ENCODE measurements at regions not wholly inside any gene's neighbourhood (a gene's known extent, or its start where the extent isn't known, plus 50 kb on each side); places are given as distances from the start of the nearest gene placed in this dataset.

- H2BK120ac ChIP-seq (ENCODE audit: insufficient read depth, low read length, poor library complexity), result no peak overlapping the region
- H4K8ac ChIP-seq (ENCODE audit: low read depth, low read length), result no peak overlapping the region
- no peak for DNase-seq
- no CpG with 5 or more reads among the region's 2 CpGs for WGBS (ENCODE audit: extremely low coverage, insufficient coverage, insufficient read length)
- no peak overlapping the region for H3K18ac ChIP-seq (ENCODE audit: low read length)
- no peak overlapping the region for H3K4me2 ChIP-seq (ENCODE audit: low read length)
- H3K14ac ChIP-seq (ENCODE audit: low read length), result no peak overlapping the region
- H3K9ac ChIP-seq (ENCODE audit: low read length), result no peak overlapping the region
- no peaks in the 10 kb centered on the region for H3K79me2 ChIP-seq (ENCODE audit: control insufficient read depth, insufficient read depth, low read length, poor library complexity)
- H3K4me1 ChIP-seq (ENCODE audit: control insufficient read depth in 1 of 2, insufficient read depth in 2 of 2, low read length in 2 of 2), result no peaks in the 10 kb centered on the region
- H2AFZ ChIP-seq (ENCODE audit: insufficient read depth, low read length, poor library complexity), result no peak overlapping the region
- H3K4me3 ChIP-seq (ENCODE audit: low read depth, low read length), result no peak overlapping the region
- no peaks in the 10 kb centered on the region for H3K79me1 ChIP-seq (ENCODE audit: low read length)
- H4K12ac ChIP-seq (ENCODE audit: low read depth, low read length), result no peak overlapping the region
- H3K27ac ChIP-seq (ENCODE audit: low read depth, low read length), result no peak overlapping the region
- no peak overlapping the region for H3K23ac ChIP-seq (ENCODE audit: low read length)
- H3K4ac ChIP-seq (ENCODE audit: low read depth, low read length), result no peak overlapping the region
- no peak overlapping the region for H2BK5ac ChIP-seq (ENCODE audit: low read depth, low read length, poor library complexity)
- H2BK12ac ChIP-seq (ENCODE audit: low read length), result no peak overlapping the region
- no peaks in the 10 kb centered on the region for H3K9me3 ChIP-seq (ENCODE audit: insufficient read depth, low read depth, low read length)
- H3K27me3 ChIP-seq (ENCODE audit: insufficient read depth, low read length), result no peaks in the 10 kb centered on the region
- no peak overlapping the region for H2AK5ac ChIP-seq (ENCODE audit: low read length)
- H4K91ac ChIP-seq (ENCODE audit: low read depth, low read length), result no peak overlapping the region
- H3K36me3 ChIP-seq (ENCODE audit: control insufficient read depth in 1 of 2, insufficient read depth in 2 of 2, low read length in 2 of 2), result no peaks in the 10 kb centered on the region
These were observed 104.4 kb downstream of the MANEA start for GRCh38 chr6:95681736-95682135.

DNA sequence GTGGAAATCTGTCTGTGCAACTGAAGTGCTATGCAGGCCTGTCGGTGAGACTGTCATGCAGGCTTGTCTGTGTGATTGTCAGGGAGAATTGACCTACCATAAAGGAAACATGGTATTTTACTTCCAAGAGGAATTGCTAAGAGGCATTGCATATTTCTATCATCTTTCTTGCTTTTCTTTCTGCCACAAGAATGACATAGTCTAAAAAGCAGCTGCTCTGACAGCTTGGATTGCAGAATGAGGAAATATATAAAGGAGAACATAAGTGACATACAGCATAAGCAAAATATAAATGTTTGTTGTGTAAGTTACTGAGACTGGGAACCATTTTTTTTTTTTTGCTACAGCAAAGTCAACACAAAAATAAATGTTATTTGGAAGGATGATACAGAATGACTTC lies 105.1 kb downstream of the MANEA start:
- Histone ChIP-seq H2BK12ac (ENCODE audit: low read length) (no peak overlapping the region), H3K79me2 (ENCODE audit: control insufficient read depth, insufficient read depth, low read length, poor library complexity) (no peaks in the 10 kb centered on the region), H2AFZ (ENCODE audit: insufficient read depth, low read length, poor library complexity) (no peak overlapping the region), H3K9ac (ENCODE audit: low read length) (no peak overlapping the region), H4K91ac (ENCODE audit: low read depth, low read length) (no peak overlapping the region), H3K4me1 (ENCODE audit: control insufficient read depth in 1 of 2, insufficient read depth in 2 of 2, low read length in 2 of 2) (no peaks in the 10 kb centered on the region), H3K18ac (ENCODE audit: low read length) (no peak overlapping the region), H2BK120ac (ENCODE audit: insufficient read depth, low read length, poor library complexity) (no peak overlapping the region), H3K36me3 (ENCODE audit: control insufficient read depth in 1 of 2, insufficient read depth in 2 of 2, low read length in 2 of 2) (no peaks in the 10 kb centered on the region), H3K27ac (ENCODE audit: low read depth, low read length) (no peak overlapping the region), H3K23ac (ENCODE audit: low read length) (no peak overlapping the region), H4K8ac (ENCODE audit: low read depth, low read length) (no peak overlapping the region), H3K4ac (ENCODE audit: low read depth, low read length) (no peak overlapping the region), H3K9me3 (ENCODE audit: insufficient read depth, low read depth, low read length) (no peaks in the 10 kb centered on the region), H2AK5ac (ENCODE audit: low read length) (no peak overlapping the region), H3K27me3 (ENCODE audit: insufficient read depth, low read length) (no peaks in the 10 kb centered on the region), H3K4me2 (ENCODE audit: low read length) (no peak overlapping the region), H3K4me3 (ENCODE audit: low read depth, low read length) (no peak overlapping the region), H2BK5ac (ENCODE audit: low read depth, low read length, poor library complexity) (no peak overlapping the region), H4K12ac (ENCODE audit: low read depth, low read length) (no peak overlapping the region), H3K79me1 (ENCODE audit: low read length) (no peaks in the 10 kb centered on the region), H3K14ac (ENCODE audit: low read length) (no peak overlapping the region)
- WGBS (ENCODE audit: extremely low coverage, insufficient coverage, insufficient read length), result no CpG with 5 or more reads among the region's 1 CpG
- DNase-seq, result peak; percentile 40 to 80

DNA sequence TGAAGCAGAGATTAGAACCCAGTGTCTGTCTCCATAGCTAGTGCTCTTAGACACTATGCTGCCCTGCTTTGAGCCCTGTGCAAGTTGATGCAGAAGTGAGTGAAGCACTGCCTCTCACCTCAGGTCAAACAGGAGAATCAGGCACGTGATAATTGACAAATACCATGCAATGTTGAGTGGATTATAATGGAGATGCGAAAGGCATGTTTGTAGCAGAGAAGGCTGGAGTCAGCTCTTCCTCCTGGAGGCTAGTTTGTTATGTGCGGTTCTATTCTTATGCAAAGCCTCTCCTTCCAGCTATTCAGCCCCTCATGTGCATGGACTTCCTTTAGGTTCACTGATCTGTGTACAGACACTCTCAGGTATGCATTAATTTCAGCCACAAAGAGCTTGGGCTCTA lies 108.5 kb downstream of the MANEA start:
- Histone ChIP-seq H3K27ac (ENCODE audit: low read depth, low read length) (no peak overlapping the region), H3K79me2 (ENCODE audit: control insufficient read depth, insufficient read depth, low read length, poor library complexity) (no peaks in the 10 kb centered on the region), H3K27me3 (ENCODE audit: insufficient read depth, low read length) (no peaks in the 10 kb centered on the region), H3K4me2 (ENCODE audit: low read length) (no peak overlapping the region), H2BK12ac (ENCODE audit: low read length) (no peak overlapping the region), H3K14ac (ENCODE audit: low read length) (no peak overlapping the region), H3K18ac (ENCODE audit: low read length) (no peak overlapping the region), H2AK5ac (ENCODE audit: low read length) (no peak overlapping the region), H4K91ac (ENCODE audit: low read depth, low read length) (no peak overlapping the region), H3K36me3 (ENCODE audit: control insufficient read depth in 1 of 2, insufficient read depth in 2 of 2, low read length in 2 of 2) (no peaks in the 10 kb centered on the region), H4K12ac (ENCODE audit: low read depth, low read length) (no peak overlapping the region), H3K9ac (ENCODE audit: low read length) (no peak overlapping the region), H2BK120ac (ENCODE audit: insufficient read depth, low read length, poor library complexity) (no peak overlapping the region), H3K4me1 (ENCODE audit: control insufficient read depth in 1 of 2, insufficient read depth in 2 of 2, low read length in 2 of 2) (no peaks in the 10 kb centered on the region), H3K4ac (ENCODE audit: low read depth, low read length) (no peak overlapping the region), H3K4me3 (ENCODE audit: low read depth, low read length) (no peak overlapping the region), H2AFZ (ENCODE audit: insufficient read depth, low read length, poor library complexity) (no peak overlapping the region), H3K79me1 (ENCODE audit: low read length) (no peaks in the 10 kb centered on the region), H2BK5ac (ENCODE audit: low read depth, low read length, poor library complexity) (no peak overlapping the region), H3K23ac (ENCODE audit: low read length) (no peak overlapping the region), H4K8ac (ENCODE audit: low read depth, low read length) (no peak overlapping the region), H3K9me3 (ENCODE audit: insufficient read depth, low read depth, low read length) (no peaks in the 10 kb centered on the region)
- no peak for DNase-seq
- WGBS (ENCODE audit: extremely low coverage, insufficient coverage, insufficient read length), result no CpG with 5 or more reads among the region's 3 CpGs

DNA sequence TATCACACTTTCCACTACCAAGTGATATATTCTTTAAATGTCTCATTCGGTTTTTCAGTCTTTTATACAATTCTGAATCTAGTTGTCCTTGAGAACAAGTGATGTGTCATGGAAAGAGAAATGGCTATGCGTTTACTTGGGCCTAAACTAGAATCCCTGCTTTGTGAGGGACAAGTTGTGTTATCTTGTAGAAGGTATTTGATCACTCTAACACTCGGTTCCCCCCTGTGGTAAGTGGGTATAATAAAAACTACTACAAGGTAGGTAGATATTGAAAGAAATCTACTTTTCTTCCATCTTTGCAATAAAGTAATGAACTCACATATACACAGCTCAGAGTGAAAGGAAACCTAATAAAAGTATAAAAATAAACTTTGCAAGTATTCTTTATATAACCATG lies 108.9 kb downstream of the MANEA start:
- no peaks in the 10 kb centered on the region for H3K79me2 ChIP-seq (ENCODE audit: control insufficient read depth, insufficient read depth, low read length, poor library complexity)
- WGBS (ENCODE audit: extremely low coverage, insufficient coverage, insufficient read length), result no CpG with 5 or more reads among the region's 3 CpGs
- H4K91ac ChIP-seq (ENCODE audit: low read depth, low read length), result no peak overlapping the region
- H3K27me3 ChIP-seq (ENCODE audit: insufficient read depth, low read length), result no peaks in the 10 kb centered on the region
- H4K12ac ChIP-seq (ENCODE audit: low read depth, low read length), result no peak overlapping the region
- H3K79me1 ChIP-seq (ENCODE audit: low read length), result no peaks in the 10 kb centered on the region
- no peak overlapping the region for H3K23ac ChIP-seq (ENCODE audit: low read length)
- H3K27ac ChIP-seq (ENCODE audit: low read depth, low read length), result no peak overlapping the region
- H3K4me2 ChIP-seq (ENCODE audit: low read length), result no peak overlapping the region
- no peak overlapping the region for H3K9ac ChIP-seq (ENCODE audit: low read length)
- H2BK120ac ChIP-seq (ENCODE audit: insufficient read depth, low read length, poor library complexity), result no peak overlapping the region
- no peak overlapping the region for H2AFZ ChIP-seq (ENCODE audit: insufficient read depth, low read length, poor library complexity)
- H3K14ac ChIP-seq (ENCODE audit: low read length), result no peak overlapping the region
- H3K4me3 ChIP-seq (ENCODE audit: low read depth, low read length), result no peak overlapping the region
- no peak overlapping the region for H3K18ac ChIP-seq (ENCODE audit: low read length)
- H3K9me3 ChIP-seq (ENCODE audit: insufficient read depth, low read depth, low read length), result no peaks in the 10 kb centered on the region
- H3K4me1 ChIP-seq (ENCODE audit: control insufficient read depth in 1 of 2, insufficient read depth in 2 of 2, low read length in 2 of 2), result no peaks in the 10 kb centered on the region
- H3K36me3 ChIP-seq (ENCODE audit: control insufficient read depth in 1 of 2, insufficient read depth in 2 of 2, low read length in 2 of 2), result no peaks in the 10 kb centered on the region
- no peak overlapping the region for H2BK5ac ChIP-seq (ENCODE audit: low read depth, low read length, poor library complexity)
- no peak overlapping the region for H2AK5ac ChIP-seq (ENCODE audit: low read length)
- H4K8ac ChIP-seq (ENCODE audit: low read depth, low read length), result no peak overlapping the region
- no peak overlapping the region for H3K4ac ChIP-seq (ENCODE audit: low read depth, low read length)
- no peak overlapping the region for H2BK12ac ChIP-seq (ENCODE audit: low read length)
- no peak for DNase-seq

Data from trophoblast cell (in vitro differentiated cells and primary cell).